Cardiac fibroblast (primary cell): ENCODE measurements at regions not wholly inside any gene's neighbourhood (a gene's known extent, or its start where the extent isn't known, plus 50 kb on each side); places are given as distances from the start of the nearest gene placed in this dataset.

Experiments used
- DNase-seq, 2 donors: peaks; one replicate each; pipeline versions ENCODE4 v3.0.0 to v3.0.0-alpha.2; 2010; ENCODE audit warnings: low read depth in 2 of 2
- H3K4me3 ChIP-seq, 2 donors: replicated peaks in 1 of 2; 1 replicate in 1 of 2; 2 replicates in 1 of 2; pipeline ENCODE4 v1.5.1; 2011; ENCODE audit warnings: low read depth in 2 of 2, low read length in 2 of 2, mild to moderate bottlenecking in 2 of 2, moderate library complexity in 1 of 2
- CTCF ChIP-seq: IDR thresholded peaks from one replicate; pipeline ENCODE4 v1.5.1; 2011; ENCODE audit warnings: low read depth, mild to moderate bottlenecking, low read length, inconsistent platforms

GRCh38 chr3:135862361-135862760 is 103.2 kb upstream of the PPP2R3A start:
- peak in 1 of 2 donors; percentile 3 for DNase-seq
- no peak overlapping the region for H3K4me3 ChIP-seq
- TF ChIP-seq CTCF: no peak

GRCh38 chr3:135864060-135864459 is 101.5 kb upstream of the PPP2R3A start:
- DNase-seq: no peak
- no peak for TF ChIP-seq CTCF

GRCh38 chr3:135865085-135865484 is 100.4 kb upstream of the PPP2R3A start:
- no peak overlapping the region for H3K4me3 ChIP-seq
- TF ChIP-seq CTCF: no peak
- no peak for DNase-seq

More at GRCh38 chr3:135864060-135864459, 101.5 kb upstream of the PPP2R3A start:
- no peak overlapping the region for H3K4me3 ChIP-seq

- TF ChIP-seq CTCF: no peak
- H3K4me3 ChIP-seq: no peak overlapping the region
- peak in 1 of 2 donors; percentile 14 for DNase-seq
Observed at GRCh38 chr3:135865553-135865952, 100.0 kb upstream of the PPP2R3A start.

- TF ChIP-seq CTCF: no peak
- H3K4me3 ChIP-seq: no peak overlapping the region
- no peak for DNase-seq
Observed at GRCh38 chr3:135867911-135868310, 97.6 kb upstream of the PPP2R3A start.

- no peak for TF ChIP-seq CTCF
- no peak for DNase-seq
- H3K4me3 ChIP-seq: no peak overlapping the region
Observed at GRCh38 chr3:135868801-135869200, 96.7 kb upstream of the PPP2R3A start.

GRCh38 chr3:135869439-135870105 is 96.0 kb upstream of the PPP2R3A start:
- no peak overlapping the region for H3K4me3 ChIP-seq
- DNase-seq: no peak
- no peak for TF ChIP-seq CTCF
